ENCODE measurements at regions not wholly inside any gene's neighbourhood (a gene's known extent, or its start where the extent isn't known, plus 50 kb on each side); places are given as distances from the start of the nearest gene placed in this dataset.

- TF ChIP-seq CTCF (IDR thresholded peaks at IDR 0.05; ENCODE audit: poor library complexity) (no peak), EZH2 (IDR thresholded peaks at IDR 0.05; ENCODE audit: borderline replicate concordance) (no peak), EZH2phosphoT487 (IDR thresholded peaks at IDR 0.05; ENCODE audit: low read depth, severe bottlenecking, unreplicated experiment) (no peak)
These were observed 95.0 kb upstream of the STK17B start for GRCh38 chr2:196266351-196266750.

All from hepatocyte (in vitro differentiated cells).